Non-pigmented ciliary epithelial cell (primary cell): ENCODE measurements at regions not wholly inside any gene's neighbourhood (a gene's known extent, or its start where the extent isn't known, plus 50 kb on each side); places are given as distances from the start of the nearest gene placed in this dataset.

Experiments
- DNase-seq: peaks from one replicate; pipeline ENCODE4 v3.0.0-alpha.2; 2010; ENCODE audit warnings: low read depth

DNA sequence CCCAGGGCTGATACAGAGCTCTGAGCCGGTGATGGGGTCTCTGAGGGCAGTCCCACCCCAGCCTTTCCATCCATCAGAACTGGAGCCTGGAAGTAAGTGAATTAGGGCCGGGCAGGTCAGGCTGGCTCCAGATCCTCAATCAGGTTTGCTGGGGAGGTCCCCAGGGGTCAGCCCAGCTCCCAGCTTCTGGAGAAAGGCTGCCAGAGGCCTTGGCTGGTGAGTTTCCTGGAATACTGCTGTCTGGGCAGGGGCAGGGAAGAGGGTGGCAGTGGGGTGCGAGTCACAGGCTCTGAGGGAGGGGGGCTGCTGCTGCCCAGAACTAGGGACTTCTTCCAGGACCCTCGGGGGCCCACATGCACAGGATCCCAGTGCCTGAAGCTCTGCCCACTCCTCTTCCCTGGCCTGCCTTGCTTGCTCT is 200.6 kb upstream of the MVB12B start:
- DNase-seq: no peak

DNA sequence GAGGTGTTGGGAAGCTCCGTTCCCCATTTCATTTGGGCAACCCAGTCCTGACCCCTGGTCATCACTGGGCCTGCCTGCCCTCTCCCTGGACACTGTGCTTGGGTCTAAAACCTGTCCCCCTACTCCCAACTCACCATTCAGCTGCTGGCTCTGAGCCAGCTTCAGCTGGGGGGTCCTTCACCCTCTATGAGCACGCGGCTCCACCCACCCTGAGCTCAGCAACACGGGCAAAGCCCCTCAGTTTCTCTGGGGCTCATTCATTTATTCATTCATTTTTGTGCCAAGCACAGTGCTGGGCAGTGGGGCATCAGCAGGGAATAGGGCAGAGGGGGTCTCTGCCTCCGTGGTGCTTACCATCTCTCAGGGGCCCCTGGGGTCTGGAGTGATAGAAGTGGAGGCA is 199.8 kb upstream of the MVB12B start:
- no peak for DNase-seq

DNA sequence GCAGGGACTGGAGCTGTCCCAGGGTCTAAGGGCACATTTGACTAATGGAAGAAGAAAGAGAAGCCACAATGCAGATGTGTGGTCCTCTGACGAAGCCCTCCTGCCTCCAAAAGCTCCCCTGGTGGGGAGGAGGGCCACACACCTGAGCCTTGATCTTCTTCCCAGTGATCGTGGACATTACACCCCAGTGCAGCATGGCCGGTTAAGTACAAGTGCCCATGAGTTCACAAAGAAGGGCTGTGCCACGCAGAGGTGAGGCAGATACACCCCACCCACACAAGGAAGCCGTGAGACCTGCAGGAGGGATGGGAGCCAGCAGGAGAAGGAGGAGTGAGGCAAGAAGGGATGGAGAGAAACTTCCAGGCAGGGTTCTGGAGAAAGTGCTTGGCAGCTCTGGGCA is 199.0 kb upstream of the MVB12B start:
- no peak for DNase-seq

DNA sequence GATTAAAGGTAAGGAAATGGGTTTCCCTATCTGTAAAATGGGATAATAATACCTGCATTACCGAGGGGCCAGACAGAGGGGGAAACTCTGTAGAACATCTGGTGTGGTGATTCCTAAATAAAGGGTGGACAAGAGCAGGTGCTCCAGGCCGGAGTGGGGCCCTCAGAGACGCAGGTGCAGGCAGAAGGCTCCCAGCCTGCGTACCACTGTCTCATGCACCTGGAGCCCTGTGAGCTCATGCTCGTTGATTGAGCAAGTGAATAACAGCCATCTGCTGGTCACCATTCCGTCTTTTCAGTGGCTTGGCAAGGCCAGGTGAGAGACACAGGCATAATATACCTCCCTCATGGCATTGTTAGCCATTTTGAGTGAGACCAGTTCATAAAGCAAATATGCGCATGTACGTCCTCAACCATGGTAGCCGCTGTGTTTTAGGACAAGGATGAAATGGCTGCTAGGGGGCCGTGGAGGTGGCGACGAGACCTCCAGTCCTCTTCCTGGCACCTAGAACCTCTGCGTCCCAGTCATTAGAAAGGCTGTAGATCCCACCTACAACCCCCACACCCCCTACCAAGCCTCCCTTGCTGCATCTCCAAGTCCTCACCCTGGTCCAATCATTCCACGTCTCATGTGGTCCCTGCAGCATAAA is 198.0 kb upstream of the MVB12B start:
- DNase-seq: no peak

DNA sequence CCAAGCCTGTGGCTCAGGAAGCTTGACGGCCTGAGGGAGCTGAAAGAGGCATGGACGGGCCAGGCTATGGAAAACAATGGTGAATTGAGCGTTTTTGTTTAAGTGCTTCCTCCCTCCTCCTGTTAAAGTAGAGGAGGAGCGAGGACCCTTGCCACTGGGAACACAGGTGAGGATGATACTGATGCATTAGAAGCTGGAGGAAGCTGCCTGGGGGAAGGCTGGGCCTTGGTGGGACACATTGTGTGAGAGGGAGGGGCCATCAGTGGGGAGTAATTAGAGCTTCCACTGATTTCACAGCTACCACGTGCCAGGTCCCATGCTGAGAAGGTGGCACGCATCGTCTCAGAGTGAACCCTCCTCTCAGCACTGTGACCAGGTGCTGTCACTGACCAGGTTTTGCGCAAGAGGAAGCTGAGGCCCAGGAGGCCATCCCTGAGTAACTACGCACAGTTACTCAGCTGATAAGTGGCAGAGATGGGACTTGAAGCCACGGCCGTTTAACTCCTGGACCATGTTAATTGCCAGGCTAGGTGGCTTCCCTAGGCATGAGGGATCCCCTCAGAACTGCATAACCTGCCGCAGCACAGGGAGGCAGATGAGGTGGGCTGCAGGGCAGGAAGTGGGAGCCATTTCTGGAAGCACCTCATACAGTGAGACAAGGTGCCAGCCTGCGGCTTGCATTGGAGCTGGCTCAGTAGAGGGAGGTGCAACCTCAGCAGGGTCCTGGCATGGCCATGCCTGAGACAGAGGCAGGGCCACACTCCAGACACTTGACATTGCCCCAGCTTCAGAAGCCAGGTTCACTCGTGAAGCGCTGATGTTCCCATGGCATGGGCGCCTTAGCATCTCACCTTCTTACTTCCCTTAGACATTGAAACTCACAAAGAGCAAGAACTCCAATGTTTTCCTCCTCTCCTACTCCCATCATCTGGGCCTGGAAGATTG is 195.3 kb upstream of the MVB12B start:
- DNase-seq: no peak

DNA sequence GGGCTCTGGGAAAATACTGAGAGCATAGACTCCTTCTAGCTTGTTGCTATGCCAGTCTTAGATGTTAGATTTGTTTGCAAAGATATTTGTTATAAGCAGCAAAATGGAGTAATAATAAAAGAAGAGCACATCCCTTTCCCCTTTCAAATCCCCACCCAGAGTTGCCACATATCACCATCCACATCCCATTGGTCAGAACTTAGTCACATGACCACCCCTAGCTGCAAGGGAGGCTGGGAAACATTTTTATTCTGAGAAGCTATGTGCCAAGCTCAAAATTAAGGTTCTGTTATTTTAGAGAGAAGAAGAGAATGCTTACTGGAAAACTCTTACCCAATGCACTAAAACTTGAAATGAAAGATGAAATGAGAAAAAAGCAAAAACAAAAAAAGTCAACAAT is 193.9 kb upstream of the MVB12B start:
- DNase-seq: no peak

DNA sequence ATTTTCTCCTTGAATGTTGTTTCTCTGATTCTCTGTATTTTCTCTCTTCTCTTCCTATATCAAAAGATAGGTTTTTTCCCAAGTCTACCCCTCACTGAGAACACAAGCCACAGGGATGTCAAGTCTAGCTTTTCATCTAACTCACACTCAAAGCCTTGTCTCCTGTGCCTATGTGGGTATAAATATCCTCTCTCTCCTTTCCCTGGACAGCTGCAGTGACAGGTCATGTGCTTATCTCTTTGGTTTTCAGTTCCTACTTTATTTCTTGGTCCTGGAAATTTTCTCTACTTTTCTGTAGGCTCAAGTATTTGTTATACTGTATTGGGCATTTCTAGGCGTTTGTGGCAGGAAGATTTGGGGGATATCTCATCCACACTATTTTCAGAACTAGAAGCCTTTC is 182.4 kb upstream of the MVB12B start:
- DNase-seq: no peak

DNA sequence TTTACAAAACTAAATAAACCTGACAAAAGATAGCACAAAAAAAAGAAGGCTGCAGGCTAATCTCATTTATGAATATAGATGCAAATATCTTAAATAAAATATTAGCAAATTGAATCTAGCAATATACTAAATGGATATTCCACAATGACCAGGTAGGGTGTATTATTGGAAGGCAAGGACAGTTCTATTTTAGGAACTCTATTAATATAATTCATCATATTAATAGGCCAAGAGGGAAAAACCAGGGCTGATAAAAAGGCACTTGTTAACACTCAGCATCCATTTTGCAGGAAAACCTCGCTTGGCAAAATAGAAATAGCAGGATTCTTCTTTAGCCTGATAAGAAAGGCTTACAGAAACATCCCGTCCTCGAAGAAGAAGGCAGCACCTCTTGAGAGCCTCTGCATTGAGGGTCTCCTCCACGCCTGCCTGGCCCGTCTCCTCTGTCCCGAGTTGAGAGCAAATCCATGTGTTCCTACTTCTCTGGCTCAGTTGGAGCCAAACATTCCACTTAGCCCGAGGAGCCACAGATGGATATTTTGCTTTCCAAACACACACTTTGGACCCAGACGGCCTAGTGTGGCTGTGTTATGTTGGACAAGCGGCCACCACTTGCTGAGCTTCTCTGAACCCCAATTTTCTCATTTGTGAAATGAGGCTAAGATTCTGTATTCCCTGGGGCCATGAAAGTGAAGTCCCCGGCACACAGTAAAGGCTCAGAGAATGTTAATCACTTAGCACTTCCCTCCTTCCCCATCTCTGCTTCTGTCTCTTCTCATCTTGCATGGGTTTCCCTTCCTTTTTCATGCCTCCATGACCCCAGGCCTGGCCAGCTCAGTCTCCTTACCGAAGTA is 181.8 kb upstream of the MVB12B start:
- DNase-seq: no peak

DNA sequence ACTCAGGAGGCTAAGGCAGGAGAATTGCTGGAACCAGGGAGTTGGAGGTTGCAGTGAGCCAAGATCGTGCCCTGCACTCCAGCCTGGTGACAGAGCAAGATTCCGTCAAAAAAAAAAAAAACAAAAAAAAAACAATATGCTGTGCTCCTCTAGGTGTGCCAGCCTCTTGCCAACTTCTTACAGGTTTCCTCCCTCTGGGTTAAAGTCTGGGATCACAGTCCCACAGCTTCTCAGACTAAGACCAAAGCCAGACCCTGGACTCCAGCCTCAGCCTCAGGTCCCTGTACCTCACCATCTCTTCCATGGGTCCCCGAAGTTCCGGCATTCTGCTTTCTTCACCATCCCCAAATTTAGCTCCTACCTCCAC is 180.8 kb upstream of the MVB12B start:
- DNase-seq: no peak

DNA sequence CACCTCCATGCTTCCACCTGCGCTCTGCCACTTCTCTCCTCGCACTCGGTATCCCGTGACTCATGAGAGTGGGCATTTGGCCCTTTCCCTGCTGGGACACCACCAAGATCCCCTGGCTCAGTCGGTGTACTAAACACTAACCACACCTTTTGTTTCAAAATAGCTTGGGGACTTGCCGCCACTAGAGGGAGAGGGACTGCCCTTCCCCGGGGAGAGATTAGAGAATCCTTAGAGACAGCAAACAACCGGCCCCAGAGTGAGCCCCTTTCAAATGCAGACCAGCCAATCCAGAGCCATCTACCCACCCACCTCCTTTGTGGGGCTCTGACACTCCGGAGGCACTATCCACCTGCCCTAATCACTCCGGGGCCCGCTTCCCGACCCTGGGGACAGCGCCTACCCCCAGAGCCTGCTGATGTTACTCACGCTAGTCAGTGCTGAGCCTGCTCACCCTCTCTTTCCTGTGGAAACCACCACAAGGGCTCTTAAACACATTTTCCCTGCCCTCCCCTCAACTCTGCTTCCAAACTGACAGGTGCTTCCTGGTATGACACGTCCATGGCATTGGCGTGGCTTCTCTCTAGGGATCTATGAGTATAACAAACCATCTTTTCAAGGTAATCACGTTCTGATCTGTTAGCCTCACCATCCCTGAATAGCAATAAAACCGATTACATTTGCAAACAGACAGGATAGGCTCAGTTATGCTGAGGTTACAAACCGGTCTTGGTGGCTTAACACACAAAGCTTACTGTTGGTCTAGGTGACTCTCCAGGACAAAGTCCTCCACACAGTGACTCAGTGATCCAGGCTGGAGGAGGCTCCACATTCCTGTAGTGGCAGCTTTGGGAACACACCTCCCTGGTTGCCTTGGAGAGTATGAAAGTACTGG is 180.1 kb upstream of the MVB12B start:
- no peak for DNase-seq

DNA sequence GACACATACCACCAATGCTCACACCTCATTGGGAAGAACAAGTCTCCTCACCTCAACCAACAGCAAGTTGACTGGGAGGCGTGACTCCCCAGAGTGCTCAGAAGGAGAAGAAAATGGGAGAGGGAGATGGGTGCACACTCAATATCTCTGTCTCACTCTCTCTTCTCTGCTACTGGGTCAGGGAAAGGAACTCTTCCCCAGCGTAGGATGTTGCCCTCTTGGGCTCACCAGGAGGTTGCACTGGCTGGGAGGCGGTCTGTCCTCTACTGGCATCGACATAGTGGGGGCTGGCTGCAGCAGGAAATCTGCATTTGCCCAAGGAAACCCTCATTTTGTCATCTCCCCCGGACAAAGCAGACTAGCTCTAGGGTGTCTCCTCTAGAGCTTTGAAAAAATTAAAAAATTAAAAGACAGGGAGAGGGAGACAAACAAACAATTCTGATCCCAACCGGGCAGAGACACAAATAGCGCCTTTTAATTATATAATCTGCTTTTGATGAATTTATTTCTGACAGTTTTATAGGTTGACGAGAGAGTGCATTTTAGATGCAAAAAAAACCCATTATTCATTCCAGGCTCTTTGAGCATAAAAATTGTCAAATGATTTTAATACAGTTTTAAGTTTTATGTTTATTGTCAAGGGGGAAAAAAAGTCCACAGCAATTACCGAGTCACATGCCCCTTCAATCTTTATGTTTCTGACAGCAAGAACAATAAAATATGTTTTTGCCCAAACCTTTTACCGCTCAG is 179.3 kb upstream of the MVB12B start:
- no peak for DNase-seq

DNA sequence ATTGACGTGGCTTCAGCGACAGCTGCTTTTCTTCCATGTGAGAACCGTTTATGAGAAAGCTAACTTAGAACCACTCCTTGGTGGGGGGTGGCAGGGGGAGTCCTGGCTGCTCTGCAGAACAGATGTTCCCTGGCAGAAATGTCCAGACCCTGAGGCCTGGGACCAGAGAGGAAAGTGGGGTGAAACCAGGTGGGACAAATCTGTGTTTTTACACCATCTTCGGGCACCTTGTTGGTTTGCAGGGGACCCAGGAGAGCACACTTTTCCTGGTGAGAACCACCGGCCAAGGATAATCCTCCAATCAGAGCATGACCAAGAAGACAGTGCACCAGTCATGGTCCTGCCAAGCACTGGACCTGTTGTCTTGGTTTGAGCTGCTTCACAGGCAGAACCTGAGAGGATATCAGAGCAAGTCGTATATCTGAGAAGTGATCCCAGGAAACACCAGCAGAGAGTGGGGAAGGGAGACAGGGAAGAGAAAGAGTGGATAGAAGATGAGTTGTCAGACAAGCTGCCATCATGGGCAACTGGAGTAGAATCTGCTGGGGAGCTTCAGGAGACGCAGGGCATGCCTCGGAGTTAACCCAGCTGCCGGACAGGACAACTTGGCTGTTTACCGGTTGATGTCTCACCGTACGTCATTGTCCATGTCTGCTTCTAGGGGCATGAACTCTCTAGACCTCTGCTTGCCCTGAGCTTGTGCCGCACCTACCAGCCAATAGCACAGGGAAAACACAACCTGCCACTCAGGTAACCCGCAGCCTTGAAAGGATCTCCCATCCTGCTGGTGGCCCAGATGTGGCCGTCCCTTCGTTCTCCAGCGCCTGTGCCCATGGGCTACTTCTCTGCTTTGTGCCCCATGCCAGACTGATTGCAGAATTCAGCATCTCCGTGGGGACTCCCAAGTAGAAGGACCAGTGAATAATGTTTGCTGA is 178.4 kb upstream of the MVB12B start:
- no peak for DNase-seq

DNA sequence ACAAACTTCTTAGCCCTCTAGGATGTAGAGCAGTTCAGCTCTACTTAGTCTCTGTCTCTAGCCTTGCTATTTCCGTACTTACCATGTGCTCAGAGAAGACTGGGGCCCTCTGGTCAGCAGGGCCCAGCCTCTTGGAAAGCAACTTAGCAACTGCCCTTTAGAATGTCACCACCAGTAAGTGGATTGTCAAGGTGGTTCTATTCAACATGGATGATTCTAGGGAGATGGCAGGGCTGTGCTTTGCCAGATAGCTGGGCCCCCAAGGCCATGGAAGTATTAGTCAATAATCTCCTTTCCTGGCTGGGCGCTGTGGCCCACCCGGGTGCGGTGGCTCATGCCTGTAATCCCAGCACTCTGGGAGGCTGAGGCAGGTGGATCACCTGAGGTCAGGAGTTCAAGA is 177.6 kb upstream of the MVB12B start:
- no peak for DNase-seq

DNA sequence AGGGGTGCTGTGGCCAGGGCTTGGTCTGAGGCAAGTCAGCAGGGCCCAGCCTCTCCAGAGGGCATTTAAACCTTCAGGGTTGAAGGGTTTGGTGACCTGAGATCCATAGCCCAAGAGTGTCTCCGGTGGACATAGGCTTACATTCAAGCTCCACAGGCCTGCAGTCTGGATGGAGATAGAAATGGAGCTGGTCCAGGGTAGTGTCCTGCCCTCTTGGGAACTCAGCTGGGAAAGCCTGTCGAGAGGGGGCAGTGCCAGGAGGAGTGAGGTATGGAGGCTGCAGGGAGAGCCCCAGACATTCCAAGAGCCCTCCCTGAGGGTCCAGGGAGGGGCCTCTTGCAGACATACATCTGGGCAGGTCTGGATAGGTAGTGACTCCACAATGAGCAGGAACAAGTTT is 177.0 kb upstream of the MVB12B start:
- DNase-seq: no peak

DNA sequence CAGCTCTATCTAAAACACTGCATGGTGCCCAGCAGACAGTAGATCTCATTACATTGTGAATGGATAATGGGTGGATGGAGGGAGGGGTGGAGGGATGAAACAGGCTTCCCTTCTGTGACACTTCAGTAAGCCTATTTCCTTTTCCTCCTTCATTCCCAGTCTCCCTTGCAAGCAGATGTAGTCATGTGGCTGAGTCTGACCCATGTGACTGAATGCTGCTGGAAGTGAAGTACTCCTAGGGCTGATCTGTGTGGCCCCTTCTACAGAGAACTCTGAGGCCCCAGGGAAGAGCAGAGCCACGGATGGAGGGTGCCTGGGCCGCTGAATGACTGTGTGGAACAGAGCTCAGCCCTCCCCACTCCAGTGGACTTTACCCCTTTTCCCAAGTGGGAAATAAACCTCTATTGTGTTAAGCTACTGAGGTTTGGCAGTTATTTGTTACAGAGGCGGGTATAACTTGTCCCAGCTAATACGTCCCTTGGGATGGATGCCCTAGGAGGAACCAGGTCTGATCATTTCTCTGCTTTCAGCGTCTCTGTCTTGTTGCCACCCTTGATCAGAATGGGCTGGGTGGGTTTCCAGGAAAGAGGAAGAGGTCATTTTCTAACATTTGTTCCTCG is 176.1 kb upstream of the MVB12B start:
- no peak for DNase-seq

DNA sequence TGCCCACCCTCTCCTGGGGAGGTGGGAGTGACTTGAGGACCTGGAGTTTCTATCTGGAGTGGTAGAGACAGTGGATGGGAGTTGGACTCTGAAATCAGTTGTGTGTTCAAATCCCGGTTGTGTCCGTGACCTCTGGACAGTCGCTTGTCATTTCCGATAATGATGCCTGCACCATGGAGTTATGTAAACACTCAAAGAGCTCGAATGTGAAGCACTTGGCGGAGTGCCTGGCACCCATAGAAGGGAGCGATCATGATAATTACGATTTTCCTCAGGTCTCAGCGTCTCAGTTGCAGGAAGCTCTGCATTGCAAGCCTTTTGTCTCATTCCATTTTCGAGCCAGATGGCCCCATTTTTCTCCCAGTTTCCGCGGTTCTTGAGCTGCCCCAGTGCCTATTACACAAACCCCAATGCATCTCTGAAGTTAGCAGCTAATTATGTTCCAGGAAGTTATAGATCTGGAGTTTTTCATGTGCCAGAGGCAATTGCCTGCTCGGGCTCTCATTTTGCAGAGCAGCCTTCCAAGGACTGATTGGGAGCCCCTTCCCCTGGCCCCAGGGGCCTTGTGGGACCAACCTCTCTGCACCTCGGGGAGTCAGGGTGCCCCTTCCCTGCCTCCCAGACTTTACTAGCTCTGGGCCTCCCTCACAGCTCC is 175.5 kb upstream of the MVB12B start:
- no peak for DNase-seq

DNA sequence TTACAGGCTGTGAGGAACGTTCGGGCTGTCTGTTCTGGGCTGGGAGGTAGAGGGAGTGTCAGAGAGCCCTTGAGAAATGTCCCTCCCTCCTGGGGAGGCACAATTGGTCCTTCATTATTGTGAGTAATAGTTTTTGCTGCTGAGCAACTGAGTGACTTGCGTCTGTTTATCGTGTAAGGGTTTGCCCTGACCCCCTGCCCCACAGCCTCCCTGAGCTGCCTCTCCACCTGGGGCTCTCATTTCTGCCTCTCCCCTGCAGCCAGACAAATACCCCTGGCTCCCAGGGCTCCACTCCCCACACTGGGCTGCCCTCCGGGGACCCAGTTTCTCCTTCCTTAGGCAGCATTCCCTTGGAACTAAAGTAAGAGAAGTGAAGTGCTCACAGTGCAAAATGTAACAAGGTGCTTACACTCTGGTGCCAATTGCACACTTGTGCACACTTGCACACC is 174.9 kb upstream of the MVB12B start:
- DNase-seq: no peak

DNA sequence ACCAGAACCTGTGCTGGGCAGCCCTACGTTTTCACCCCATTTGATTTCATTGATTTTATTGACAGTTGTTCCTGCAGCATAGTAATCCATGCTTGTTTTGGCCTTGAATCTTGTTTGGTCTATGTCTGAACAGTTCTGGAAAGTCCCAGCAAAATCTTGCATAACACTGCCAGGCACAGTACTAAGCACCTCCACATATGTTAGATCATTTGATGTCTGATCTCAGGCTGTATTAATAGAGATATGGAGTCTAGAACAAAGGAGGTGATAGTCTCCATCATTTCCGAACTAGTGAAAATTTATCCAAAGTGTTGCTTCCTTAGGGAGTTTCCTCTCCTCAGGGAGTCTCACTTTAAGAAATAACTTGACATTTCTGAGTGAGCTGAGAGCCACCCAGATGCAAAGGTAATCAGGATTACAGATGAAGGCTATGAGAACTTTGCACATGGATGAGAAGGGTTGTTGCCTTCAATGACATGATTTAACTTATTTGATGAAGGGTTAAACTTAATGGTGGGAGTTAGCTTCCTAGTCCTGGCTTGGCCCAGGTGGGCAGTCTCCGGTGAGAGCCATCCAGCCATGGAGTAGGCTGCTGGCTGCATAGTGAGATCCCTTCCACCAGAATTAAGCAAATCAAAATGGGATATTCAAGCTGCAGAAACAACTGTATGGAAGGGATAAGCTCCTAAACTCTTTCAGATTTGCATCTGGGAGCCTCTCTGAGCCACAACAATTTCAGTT is 173.8 kb upstream of the MVB12B start:
- no peak for DNase-seq
